Psoas muscle (tissue), 7 donors: ENCODE measurements at regions not wholly inside any gene's neighbourhood (a gene's known extent, or its start where the extent isn't known, plus 50 kb on each side); places are given as distances from the start of the nearest gene placed in this dataset.
"Not testable (repeated sequence)": the region's sequence is repeated elsewhere in the genome, so short reads cannot be mapped to it uniquely, and the experiment has no call there.

Experiments
- ATAC-seq, 4 donors: fragments of 200-7000 bp; cut with Tn5 transposase; one replicate each; pipeline ENCODE4 v1.9.1; 2020; ENCODE audit warnings: moderate library complexity in 3 of 4, mild to moderate bottlenecking in 2 of 4
- DNase-seq, 2 donors: peaks; one replicate each; pipeline ENCODE4 v3.0.0-alpha.2; 2020
- H3K27ac ChIP-seq: fragments of 200-600 bp; one replicate; pipeline ENCODE4 v1.8.0; 2022
- H3K27me3 ChIP-seq, 3 donors: fragments of 200-600 bp in 1 of 3; one replicate each; pipeline versions ENCODE4 v1.6.1 to v1.8.0; 2013 to 2022; ENCODE audit warnings: low read length in 2 of 3, mild to moderate bottlenecking in 2 of 3, moderate library complexity in 1 of 3; ENCODE audit not compliant: insufficient read depth in 3 of 3
- H3K36me3 ChIP-seq, 2 donors: fragments of 200-600 bp in 1 of 2; one replicate each; pipeline versions ENCODE4 v1.6.1 to v1.8.0; 2013 to 2022; ENCODE audit warnings: low read depth in 1 of 2, mild to moderate bottlenecking in 1 of 2, moderate library complexity in 1 of 2; ENCODE audit not compliant: insufficient read depth in 1 of 2
- H3K4me1 ChIP-seq: fragments of 200-600 bp; one replicate; pipeline ENCODE4 v1.8.0; 2022
- H3K4me3 ChIP-seq: fragments of 200-600 bp; one replicate; pipeline ENCODE4 v1.8.0; 2022; ENCODE audit warnings: mild to moderate bottlenecking
- H3K9me3 ChIP-seq: fragments of 200-600 bp; one replicate; pipeline ENCODE4 v1.8.0; 2022
- CTCF ChIP-seq: fragments of 200-600 bp; IDR thresholded peaks from one replicate; pipeline ENCODE4 v1.8.0; 2022; ENCODE audit warnings: antibody characterized with exemption
- WGBS, 3 donors: extraction: QIAGEN DNeasy Blood & Tissue Kit; methylation state at CpG; one replicate each; pipeline versions ENCODE4 v1.1.6 to v1.1.7; 2013; 5-methylcytosine and 5-hydroxymethylcytosine counted together
- intact Hi-C, 2 donors: fragments of 100-400 bp; cut with DNase I; formaldehyde crosslinking; loops; one replicate each; pipeline versions ENCODE4 v1.11.0 to v1.14.2; 2022
- donor health status: healthy with polysubstance abuse.
- donor health status: DM: no; HTN: no; CAD: no; lungs with moderate emphysema.
- donor health status: Bipolar disorder and iron deficiency.
- donor health status: healthy.
- donor health status: DM: yes; HTN: yes; CAD: no.
- donor health status: DM: no; HTN: no; CAD: no.
- donor health status: DM: yes; HTN: yes; CAD: no.

- no peak for DNase-seq
- H3K4me3 ChIP-seq = no peak overlapping the region
- H3K27ac ChIP-seq = no peak overlapping the region
- H3K27me3 ChIP-seq = no peaks in the 10 kb centered on the region
- 23 to 27% (median 25%) methylated on average over 2 of the region's 2 CpGs for WGBS, 3 donors
- no peak for ATAC-seq
- no peaks in the 10 kb centered on the region for H3K9me3 ChIP-seq
- no peaks in the 10 kb centered on the region for H3K36me3 ChIP-seq
- no peak for TF ChIP-seq CTCF
- intact Hi-C loops = no loop called here
- no peaks in the 10 kb centered on the region for H3K4me1 ChIP-seq
Observed at GRCh38 chr2:192969055-192969454, 774.3 kb upstream of the TMEFF2 start.

- Histone ChIP-seq H3K4me1 (no peaks in the 10 kb centered on the region), H3K36me3 (no peaks in the 10 kb centered on the region), H3K4me3 (no peak overlapping the region), H3K9me3 (no peaks in the 10 kb centered on the region), H3K27me3 (no peaks in the 10 kb centered on the region), H3K27ac (no peak overlapping the region)
- DNase-seq (no peak), ATAC-seq (no peak)
- TF ChIP-seq CTCF = no peak
- WGBS, 3 donors = 76 to 79% (median 78%) methylated on average over 3 of the region's 3 CpGs
- intact Hi-C loops = no loop called here
Observed at GRCh38 chr2:192960945-192961344, 766.2 kb upstream of the TMEFF2 start.

DNA sequence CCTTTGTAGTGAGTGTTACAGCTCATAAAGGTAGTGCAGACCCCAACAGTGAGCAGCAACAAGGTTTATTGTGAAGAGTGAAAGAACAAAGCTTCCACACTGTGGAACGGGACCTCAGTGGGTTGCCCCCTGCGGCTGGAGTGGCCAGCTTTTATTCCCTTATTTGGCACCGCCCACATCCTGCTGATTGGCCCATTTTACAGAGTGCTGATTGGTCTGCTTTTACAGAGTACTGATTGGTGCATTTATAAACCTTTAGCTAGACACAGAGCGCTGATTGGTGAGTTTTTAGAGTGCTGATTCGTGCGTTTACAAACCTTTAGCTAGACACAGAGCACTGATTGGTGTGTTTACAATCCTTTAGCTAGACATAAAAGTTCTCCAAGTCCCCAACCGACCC lies 763.9 kb upstream of the TMEFF2 start:
- H3K9me3 ChIP-seq, H3K4me3 ChIP-seq, ATAC-seq, DNase-seq, H3K27ac ChIP-seq, H3K36me3 ChIP-seq, H3K27me3 ChIP-seq, intact Hi-C loops, H3K4me1 ChIP-seq: not testable (repeated sequence)
- 83 to 89% (median 88%) methylated on average over 7 of the region's 7 CpGs for WGBS, 3 donors

DNA sequence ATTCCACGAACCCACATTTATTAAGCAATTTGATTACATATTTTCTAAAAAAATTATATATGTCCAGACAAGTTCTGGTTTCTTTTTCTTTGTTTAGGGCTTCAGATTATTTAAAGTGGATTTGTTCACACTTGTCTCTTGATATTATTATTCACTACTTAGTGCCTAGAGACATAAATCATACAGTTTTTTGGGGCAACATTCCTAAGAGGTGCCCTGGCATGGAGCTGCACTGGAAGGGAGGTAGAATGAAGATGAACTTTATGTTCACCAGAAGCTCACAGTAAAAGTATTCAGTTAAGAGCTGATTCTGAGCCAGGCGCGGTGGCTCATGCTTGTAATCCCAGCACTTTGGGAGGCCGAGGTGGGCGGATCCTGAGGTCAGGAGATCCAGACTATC lies 762.7 kb upstream of the TMEFF2 start:
- Histone ChIP-seq H3K27ac (no peak overlapping the region), H3K36me3 (no peaks in the 10 kb centered on the region), H3K4me1 (no peaks in the 10 kb centered on the region), H3K27me3 (no peaks in the 10 kb centered on the region), H3K9me3 (no peaks in the 10 kb centered on the region), H3K4me3 (no peak overlapping the region)
- no peak for TF ChIP-seq CTCF
- 90 to 94% (median 93%) methylated on average over 5 of the region's 5 CpGs for WGBS, 3 donors
- DNase-seq (no peak), ATAC-seq (no peak)
- intact Hi-C loops = no loop called here

DNA sequence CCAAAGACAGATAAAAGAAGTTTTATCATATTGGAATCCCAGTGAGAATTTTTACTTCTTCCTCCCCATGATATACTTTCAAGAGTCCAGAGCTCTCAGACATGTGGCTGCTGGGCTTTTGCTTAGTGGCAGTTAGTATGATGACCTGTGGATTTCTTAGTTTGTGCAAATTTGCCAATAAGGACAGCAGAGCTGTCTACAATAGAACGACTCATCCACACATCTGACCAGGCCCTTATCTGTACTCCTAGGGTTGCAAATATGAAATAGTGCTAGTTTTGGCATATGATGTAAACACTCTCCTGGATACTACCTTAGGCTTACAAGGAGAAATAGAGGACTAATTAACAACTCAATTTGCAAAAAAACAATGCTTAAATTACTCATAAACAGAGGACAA lies 758.4 kb upstream of the TMEFF2 start:
- Histone ChIP-seq H3K36me3 (no peaks in the 10 kb centered on the region), H3K4me1 (no peaks in the 10 kb centered on the region), H3K9me3 (no peaks in the 10 kb centered on the region), H3K27ac (no peak overlapping the region), H3K27me3 (no peaks in the 10 kb centered on the region), H3K4me3 (no peak overlapping the region)
- no peak for TF ChIP-seq CTCF
- DNase-seq (no peak), ATAC-seq (no peak)
- intact Hi-C loops = no loop called here
- 75 to 90% (median 89%) methylated on average over 1 of the region's 1 CpG for WGBS, 3 donors
